Endodermal cell (in vitro differentiated cells): ENCODE measurements at regions not wholly inside any gene's neighbourhood (a gene's known extent, or its start where the extent isn't known, plus 50 kb on each side); places are given as distances from the start of the nearest gene placed in this dataset.

Source experiments
- DNase-seq: peaks from one replicate; pipeline ENCODE4 v3.0.0-alpha.2; 2017
- H3K27ac ChIP-seq: 2 replicates; pipeline ENCODE4 v1.5.1; 2013; ENCODE audit warnings: mild to moderate bottlenecking, low read depth, low read length, moderate library complexity
- H3K27me3 ChIP-seq: 2 replicates; pipeline ENCODE4 v1.6.1; 2013; ENCODE audit warnings: mild to moderate bottlenecking, low read length, moderate library complexity; ENCODE audit not compliant: insufficient read depth, control insufficient read depth, poor library complexity, severe bottlenecking
- H3K36me3 ChIP-seq: 2 replicates; pipeline ENCODE4 v1.7.0; 2013; ENCODE audit warnings: mild to moderate bottlenecking, low read length, moderate library complexity; ENCODE audit not compliant: control insufficient read depth, insufficient read depth
- H3K4me1 ChIP-seq: one replicate; pipeline ENCODE4 v1.7.0; 2013; ENCODE audit warnings: low read length; ENCODE audit not compliant: control insufficient read depth, insufficient read depth
- H3K4me3 ChIP-seq: 2 replicates; pipeline ENCODE4 v1.5.1; 2013; ENCODE audit warnings: mild to moderate bottlenecking, low read length, moderate library complexity
- H3K9ac ChIP-seq: 2 replicates; pipeline ENCODE4 v1.6.1; 2013; ENCODE audit warnings: mild to moderate bottlenecking, low read length, moderate library complexity; ENCODE audit not compliant: poor library complexity, severe bottlenecking; ENCODE audit errors: extremely low read depth
- H3K9me3 ChIP-seq: 2 replicates; pipeline ENCODE4 v1.6.1; 2013; ENCODE audit warnings: mild to moderate bottlenecking, low read length, moderate library complexity; ENCODE audit not compliant: control insufficient read depth
- H3K27ac Mint-ChIP-seq: 2 replicates; pipeline ENCODE4 v1.8.0; 2020; ENCODE audit warnings: mixed read lengths
- H3K27me3 Mint-ChIP-seq: 2 replicates; pipeline ENCODE4 v1.8.0; 2021; ENCODE audit warnings: mild to moderate bottlenecking, mixed read lengths; ENCODE audit not compliant: insufficient read depth
- H3K36me3 Mint-ChIP-seq: 2 replicates; pipeline ENCODE4 v1.8.0; 2020; ENCODE audit warnings: low read depth, mixed read lengths
- H3K4me1 Mint-ChIP-seq: 2 replicates; pipeline ENCODE4 v1.8.0; 2020; ENCODE audit warnings: mixed read lengths
- H3K4me3 Mint-ChIP-seq: 2 replicates; pipeline ENCODE4 v1.8.0; 2020; ENCODE audit warnings: mild to moderate bottlenecking, moderate library complexity, mixed read lengths
- H3K9me3 Mint-ChIP-seq: 2 replicates; pipeline ENCODE4 v1.8.0; 2020; ENCODE audit warnings: mild to moderate bottlenecking, mixed read lengths
- CTCF ChIP-seq: fragments of 200-600 bp; sonication (generic); conservative IDR thresholded peaks from 2 replicates; pipeline ENCODE4 v1.5.0; 2021; ENCODE audit warnings: antibody characterized with exemption, mild to moderate bottlenecking
- WGBS, 2 experiments: methylation state at CpG; one replicate each; pipeline versions ENCODE4 v1.1.5 to v1.1.7; 2013; ENCODE audit warnings: missing lambda C conversion rate in 2 of 2, mixed read lengths in 1 of 2; ENCODE audit not compliant: insufficient coverage in 1 of 2, insufficient read length in 1 of 2; 5-methylcytosine and 5-hydroxymethylcytosine counted together

- H3K27ac Mint-ChIP-seq, result no peak overlapping the region
- H3K36me3 Mint-ChIP-seq, result no peaks in the 10 kb centered on the region
- H3K4me1 Mint-ChIP-seq, result peaks cover 14% of the 10 kb centered on the region
- no peak overlapping the region for H3K27ac ChIP-seq
- 75 to 86% methylated on average over 4 of the region's 4 CpGs for WGBS, 2 experiments
- H3K4me3 Mint-ChIP-seq, result no peak overlapping the region
- H3K36me3 ChIP-seq, result no peaks in the 10 kb centered on the region
- no peak for DNase-seq
- H3K9ac ChIP-seq, result no peak overlapping the region
- H3K4me1 ChIP-seq, result peaks cover 10% of the 10 kb centered on the region
- TF ChIP-seq CTCF, result no peak
- H3K9me3 Mint-ChIP-seq, result no peaks in the 10 kb centered on the region
- no peaks in the 10 kb centered on the region for H3K9me3 ChIP-seq
- peaks cover 7% of the 10 kb centered on the region for H3K27me3 Mint-ChIP-seq
- no peak overlapping the region for H3K4me3 ChIP-seq
- no peaks in the 10 kb centered on the region for H3K27me3 ChIP-seq
These were observed 58.4 kb downstream of the S1PR1 start for GRCh38 chr1:101295209-101295608.

- peaks cover 7% of the 10 kb centered on the region for H3K27me3 Mint-ChIP-seq
- H3K4me1 Mint-ChIP-seq, result peaks cover 8% of the 10 kb centered on the region
- H3K27ac ChIP-seq, result no peak overlapping the region
- no peaks in the 10 kb centered on the region for H3K36me3 Mint-ChIP-seq
- no peak overlapping the region for H3K4me3 ChIP-seq
- no peak overlapping the region for H3K27ac Mint-ChIP-seq
- DNase-seq, result no peak
- no peak overlapping the region for H3K4me3 Mint-ChIP-seq
- TF ChIP-seq CTCF, result no peak
- no peaks in the 10 kb centered on the region for H3K36me3 ChIP-seq
- H3K27me3 ChIP-seq, result no peaks in the 10 kb centered on the region
- peaks cover 2% of the 10 kb centered on the region for H3K4me1 ChIP-seq
- 80 to 96% methylated on average over 2 to 3 of the region's 3 CpGs for WGBS, 2 experiments
- no peak overlapping the region for H3K9ac ChIP-seq
- H3K9me3 Mint-ChIP-seq, result no peaks in the 10 kb centered on the region
- no peaks in the 10 kb centered on the region for H3K9me3 ChIP-seq
These were observed 61.8 kb downstream of the S1PR1 start for GRCh38 chr1:101298663-101299062.

- Histone ChIP-seq H3K4me3 (no peak overlapping the region), H3K9me3 (no peaks in the 10 kb centered on the region), H3K36me3 (no peaks in the 10 kb centered on the region), H3K27me3 (no peaks in the 10 kb centered on the region), H3K27ac (no peak overlapping the region), H3K9ac (no peak overlapping the region), H3K4me1 (peaks cover 2% of the 10 kb centered on the region)
- DNase-seq, result no peak
- Mint-ChIP-seq H3K27me3 (peaks cover 11% of the 10 kb centered on the region), H3K4me1 (peaks cover 8% of the 10 kb centered on the region), H3K9me3 (no peaks in the 10 kb centered on the region), H3K36me3 (no peaks in the 10 kb centered on the region), H3K4me3 (no peak overlapping the region), H3K27ac (no peak overlapping the region)
- TF ChIP-seq CTCF, result no peak
- WGBS, 2 experiments, result 92 to 96% methylated on average over 3 to 4 of the region's 4 CpGs
These were observed 62.3 kb downstream of the S1PR1 start for GRCh38 chr1:101299141-101299540.
